Astrocyte (in vitro differentiated cells and primary cell): ENCODE measurements at regions not wholly inside any gene's neighbourhood (a gene's known extent, or its start where the extent isn't known, plus 50 kb on each side); places are given as distances from the start of the nearest gene placed in this dataset.
A peak's percentile ranks its signal among the peaks of the same experiment; 100 is the strongest.
"Not testable (repeated sequence)": the region's sequence is repeated elsewhere in the genome, so short reads cannot be mapped to it uniquely, and the experiment has no call there.

Experiments used
- DNase-seq: peaks from one replicate; pipeline ENCODE4 v3.0.0-alpha.2; 2010; ENCODE audit warnings: low read depth
- FAIRE-seq: peaks from 2 replicates; lab custom pipeline; 2011; peaks lifted over from hg19 to GRCh38; lab: Jason Lieb, UNC
- H2AFZ ChIP-seq: 2 replicates; pipeline ENCODE4 v1.6.0; 2012; ENCODE audit warnings: low read depth, low read length, inconsistent platforms
- H3K27ac ChIP-seq: 2 replicates; pipeline ENCODE4 v1.5.1; 2011; ENCODE audit warnings: low read depth, low read length, inconsistent platforms
- H3K27me3 ChIP-seq: 2 replicates; pipeline ENCODE4 v1.6.0; 2011; ENCODE audit warnings: low read length, inconsistent platforms; ENCODE audit not compliant: insufficient read depth
- H3K36me3 ChIP-seq: 2 replicates; pipeline ENCODE4 v1.5.1; 2011; ENCODE audit warnings: low read length, inconsistent platforms; ENCODE audit not compliant: insufficient read depth
- H3K4me1 ChIP-seq: 2 replicates; pipeline ENCODE4 v1.5.1; 2011; ENCODE audit warnings: low read length, inconsistent platforms; ENCODE audit not compliant: insufficient read depth
- H3K4me2 ChIP-seq: 2 replicates; pipeline ENCODE4 v1.6.0; 2012; ENCODE audit warnings: low read length, inconsistent platforms
- H3K4me3 ChIP-seq: 2 replicates; pipeline ENCODE4 v1.5.1; 2011; ENCODE audit warnings: low read depth, mild to moderate bottlenecking, low read length, inconsistent platforms; ENCODE audit not compliant: insufficient read depth
- H3K79me2 ChIP-seq: 2 replicates; pipeline ENCODE4 v1.6.0; 2012; ENCODE audit warnings: mild to moderate bottlenecking, low read length, inconsistent platforms; ENCODE audit not compliant: insufficient read depth
- H3K9ac ChIP-seq: 2 replicates; pipeline ENCODE4 v1.6.0; 2012; ENCODE audit warnings: mild to moderate bottlenecking, low read length, inconsistent platforms
- H3K9me3 ChIP-seq: 2 replicates; pipeline ENCODE4 v1.5.1; 2012; ENCODE audit warnings: low read depth, mild to moderate bottlenecking, low read length, inconsistent platforms; ENCODE audit not compliant: insufficient read depth
- H4K20me1 ChIP-seq: 2 replicates; pipeline ENCODE4 v1.6.0; 2012; ENCODE audit warnings: low read length, inconsistent platforms; ENCODE audit not compliant: insufficient read depth
- H3K27ac Mint-ChIP-seq: one replicate; pipeline ENCODE4 v1.8.0; 2021; ENCODE audit warnings: mild to moderate bottlenecking, mixed read lengths; ENCODE audit not compliant: unreplicated experiment
- H3K27me3 Mint-ChIP-seq: one replicate; pipeline ENCODE4 v1.8.0; 2021; ENCODE audit warnings: low read depth, mixed read lengths; ENCODE audit not compliant: unreplicated experiment
- H3K36me3 Mint-ChIP-seq: one replicate; pipeline ENCODE4 v1.8.0; 2021; ENCODE audit warnings: low read depth, mixed read lengths; ENCODE audit not compliant: unreplicated experiment
- H3K4me1 Mint-ChIP-seq: one replicate; pipeline ENCODE4 v1.8.0; 2021; ENCODE audit warnings: low read depth, mixed read lengths; ENCODE audit not compliant: unreplicated experiment
- H3K4me3 Mint-ChIP-seq: one replicate; pipeline ENCODE4 v1.8.0; 2021; ENCODE audit warnings: mild to moderate bottlenecking, moderate library complexity, mixed read lengths; ENCODE audit not compliant: unreplicated experiment
- H3K9me3 Mint-ChIP-seq: one replicate; pipeline ENCODE4 v1.8.0; 2021; ENCODE audit warnings: mild to moderate bottlenecking, mixed read lengths; ENCODE audit not compliant: unreplicated experiment
- CTCF ChIP-seq: IDR thresholded peaks from 2 replicates; pipeline ENCODE4 v1.5.1; 2011; ENCODE audit warnings: low read depth, mild to moderate bottlenecking, inconsistent platforms, low read length, moderate library complexity; ENCODE audit not compliant: insufficient read depth
- EZH2 ChIP-seq: IDR thresholded peaks from 2 replicates; pipeline ENCODE4 v1.6.1; 2012; ENCODE audit warnings: mild to moderate bottlenecking, low read length, inconsistent platforms; ENCODE audit not compliant: insufficient read depth

- H3K27me3 Mint-ChIP-seq = peaks cover 7% of the 10 kb centered on the region
- H3K4me3 ChIP-seq = no peak overlapping the region
- H3K36me3 Mint-ChIP-seq = no peaks in the 10 kb centered on the region
Observed at GRCh38 chr1:55792870-55793269, 577.7 kb upstream of the USP24 start.

GRCh38 chr1:55789466-55789865 lies 574.3 kb upstream of the USP24 start:
- no peaks in the 10 kb centered on the region for H4K20me1 ChIP-seq
- no peaks in the 10 kb centered on the region for H3K36me3 Mint-ChIP-seq
- no peak overlapping the region for H3K4me3 Mint-ChIP-seq
- TF ChIP-seq EZH2 = no peak
- TF ChIP-seq CTCF = no peak
- no peaks in the 10 kb centered on the region for H3K27me3 ChIP-seq
- no peak overlapping the region for H3K9ac ChIP-seq
- no peak for FAIRE-seq
- H2AFZ ChIP-seq = no peak overlapping the region
- H3K9me3 Mint-ChIP-seq = peaks cover 8% of the 10 kb centered on the region
- H3K27me3 Mint-ChIP-seq = peaks cover 22% of the 10 kb centered on the region
- H3K4me1 ChIP-seq = no peaks in the 10 kb centered on the region
- H3K4me2 ChIP-seq = no peak overlapping the region
- DNase-seq = peak; percentile 83
- H3K4me3 ChIP-seq = no peak overlapping the region
- H3K79me2 ChIP-seq = no peaks in the 10 kb centered on the region
- no peaks in the 10 kb centered on the region for H3K9me3 ChIP-seq
- no peaks in the 10 kb centered on the region for H3K36me3 ChIP-seq
- H3K27ac Mint-ChIP-seq = no peak overlapping the region
- no peak overlapping the region for H3K27ac ChIP-seq
- H3K4me1 Mint-ChIP-seq = no peaks in the 10 kb centered on the region

More at GRCh38 chr1:55792870-55793269, 577.7 kb upstream of the USP24 start:
- FAIRE-seq = no peak
- Histone ChIP-seq H4K20me1 (no peaks in the 10 kb centered on the region), H3K9me3 (no peaks in the 10 kb centered on the region), H2AFZ (no peak overlapping the region), H3K27ac (no peak overlapping the region), H3K4me2 (no peak overlapping the region), H3K9ac (no peak overlapping the region), H3K27me3 (no peaks in the 10 kb centered on the region), H3K36me3 (no peaks in the 10 kb centered on the region), H3K79me2 (no peaks in the 10 kb centered on the region), H3K4me1 (no peaks in the 10 kb centered on the region)
- no peaks in the 10 kb centered on the region for H3K4me1 Mint-ChIP-seq
- peaks cover 9% of the 10 kb centered on the region for H3K9me3 Mint-ChIP-seq
- TF ChIP-seq EZH2 (no peak), CTCF (no peak)
- DNase-seq = no peak
- no peak overlapping the region for H3K4me3 Mint-ChIP-seq
- H3K27ac Mint-ChIP-seq = no peak overlapping the region

GRCh38 chr1:55786396-55786795 lies 571.2 kb upstream of the USP24 start:
- Histone ChIP-seq H3K36me3 (no peaks in the 10 kb centered on the region), H4K20me1 (no peaks in the 10 kb centered on the region), H3K9ac (no peak overlapping the region), H3K9me3 (no peaks in the 10 kb centered on the region), H3K79me2 (no peaks in the 10 kb centered on the region), H3K4me1 (no peaks in the 10 kb centered on the region), H3K4me2 (no peak overlapping the region), H2AFZ (no peak overlapping the region), H3K27me3 (no peaks in the 10 kb centered on the region), H3K4me3 (no peak overlapping the region), H3K27ac (no peak overlapping the region)
- Mint-ChIP-seq H3K4me1 (no peaks in the 10 kb centered on the region), H3K27me3 (peaks cover 22% of the 10 kb centered on the region), H3K9me3 (peaks cover 4% of the 10 kb centered on the region), H3K27ac (no peak overlapping the region), H3K4me3 (no peak overlapping the region), H3K36me3 (no peaks in the 10 kb centered on the region)
- TF ChIP-seq CTCF (no peak), EZH2 (no peak)
- FAIRE-seq = no peak
- DNase-seq = no peak

- H3K27me3 Mint-ChIP-seq = peaks cover 24% of the 10 kb centered on the region
- H3K36me3 Mint-ChIP-seq = not testable (repeated sequence)
Observed at GRCh38 chr1:55784941-55785450, 569.8 kb upstream of the USP24 start.

More at GRCh38 chr1:55784941-55785450, 569.8 kb upstream of the USP24 start:
- not testable (repeated sequence) for H3K4me3 ChIP-seq, H3K27me3 ChIP-seq, FAIRE-seq, H3K4me1 Mint-ChIP-seq, H3K36me3 ChIP-seq, H3K9me3 Mint-ChIP-seq, H3K4me2 ChIP-seq, H3K27ac ChIP-seq, H3K4me3 Mint-ChIP-seq, H3K79me2 ChIP-seq, H4K20me1 ChIP-seq, H3K27ac Mint-ChIP-seq, H3K9ac ChIP-seq, H3K9me3 ChIP-seq, DNase-seq, H3K4me1 ChIP-seq, H2AFZ ChIP-seq
